ENCODE measurements at regions not wholly inside any gene's neighbourhood (a gene's known extent, or its start where the extent isn't known, plus 50 kb on each side); places are given as distances from the start of the nearest gene placed in this dataset.
A peak's percentile ranks its signal among the peaks of the same experiment; 100 is the strongest.
"Not testable (repeated sequence)": the region's sequence is repeated elsewhere in the genome, so short reads cannot be mapped to it uniquely, and the experiment has no call there.

DNA sequence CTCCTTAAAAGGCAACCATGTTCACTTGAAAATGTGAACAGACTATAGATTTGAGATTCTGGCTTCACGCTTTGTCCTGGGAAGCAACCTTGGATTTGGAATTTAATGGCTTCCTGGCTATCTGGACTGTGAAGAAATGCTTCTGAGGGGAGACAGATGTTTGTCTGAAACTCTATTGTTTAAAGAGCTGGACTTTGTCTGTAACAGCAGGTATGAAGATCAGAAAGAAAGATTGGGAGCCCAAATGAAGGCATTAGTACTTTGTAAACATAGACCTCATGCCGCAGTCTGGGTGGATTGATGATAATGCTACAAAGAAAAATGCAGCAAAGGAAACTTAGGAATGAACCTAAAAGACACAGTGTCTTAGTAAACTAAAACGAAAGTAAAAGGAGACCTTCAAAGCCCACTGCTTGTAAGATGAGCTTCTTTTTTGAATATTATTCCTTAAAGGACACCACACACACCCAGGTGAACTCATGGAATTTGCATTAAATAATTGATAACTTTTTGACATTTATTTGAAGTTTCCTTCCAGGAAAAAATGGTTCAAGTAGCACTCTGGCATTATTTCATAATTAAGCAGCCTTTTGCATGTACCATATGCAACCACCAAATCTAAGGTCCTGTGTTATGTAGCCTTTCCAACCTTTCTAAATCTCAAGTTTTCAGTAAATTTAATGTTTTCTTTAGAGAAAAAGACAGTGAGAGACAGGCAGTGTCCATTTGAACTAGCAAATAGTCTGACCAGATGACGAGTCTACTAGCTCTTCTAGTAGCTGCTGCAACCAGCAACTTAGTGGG is 119.9 kb downstream of the SPDYE17 start:
- peak overlapping the region; percentile 20 to 43 (median 28) for H3K4me3 ChIP-seq
- WGBS = 17% methylated on average over 4 of the region's 4 CpGs

DNA sequence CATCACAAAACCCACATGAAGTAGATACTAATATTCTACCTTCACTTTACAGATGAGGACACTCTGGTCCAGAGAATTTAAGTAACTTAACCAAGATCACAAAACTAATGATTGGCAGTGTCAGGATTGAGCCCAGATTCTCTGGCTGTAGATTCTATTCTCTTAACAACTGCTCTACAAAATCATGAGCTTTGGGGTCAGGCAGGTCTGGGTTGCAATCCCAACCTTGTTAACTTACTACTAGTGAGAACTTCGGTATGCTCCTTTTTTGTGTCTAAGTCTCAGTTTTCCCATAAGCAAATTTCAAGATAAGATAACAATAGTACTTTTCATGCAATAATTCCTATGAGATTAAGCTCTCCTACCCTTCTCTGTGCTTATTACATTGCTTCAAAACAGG is 127.5 kb downstream of the SPDYE17 start:
- H3K9me3 ChIP-seq; H3K27ac ChIP-seq (replicated peaks in 1 of 4); H3K4me3 ChIP-seq; H3K27me3 ChIP-seq; intact Hi-C loops (cut with DNase I); DNase-seq (ENCODE audit: extremely low spot score); H3K36me3 ChIP-seq; H3K4me1 ChIP-seq: not testable (repeated sequence)
- WGBS = no CpG with 5 or more reads among the region's 1 CpG

More for the DNA sequence above, 119.9 kb downstream of the SPDYE17 start:
- H3K36me3 ChIP-seq; intact Hi-C loops (cut with DNase I); DNase-seq (ENCODE audit: extremely low spot score); H3K27me3 ChIP-seq; H3K9me3 ChIP-seq: not testable (repeated sequence)
- peaks cover 3 to 29% (median 11%) of the 10 kb centered on the region in 4 donors for H3K4me1 ChIP-seq
- H3K27ac ChIP-seq (replicated peaks in 1 of 4) = peak overlapping the region; percentile 6 to 48 (median 32)

DNA sequence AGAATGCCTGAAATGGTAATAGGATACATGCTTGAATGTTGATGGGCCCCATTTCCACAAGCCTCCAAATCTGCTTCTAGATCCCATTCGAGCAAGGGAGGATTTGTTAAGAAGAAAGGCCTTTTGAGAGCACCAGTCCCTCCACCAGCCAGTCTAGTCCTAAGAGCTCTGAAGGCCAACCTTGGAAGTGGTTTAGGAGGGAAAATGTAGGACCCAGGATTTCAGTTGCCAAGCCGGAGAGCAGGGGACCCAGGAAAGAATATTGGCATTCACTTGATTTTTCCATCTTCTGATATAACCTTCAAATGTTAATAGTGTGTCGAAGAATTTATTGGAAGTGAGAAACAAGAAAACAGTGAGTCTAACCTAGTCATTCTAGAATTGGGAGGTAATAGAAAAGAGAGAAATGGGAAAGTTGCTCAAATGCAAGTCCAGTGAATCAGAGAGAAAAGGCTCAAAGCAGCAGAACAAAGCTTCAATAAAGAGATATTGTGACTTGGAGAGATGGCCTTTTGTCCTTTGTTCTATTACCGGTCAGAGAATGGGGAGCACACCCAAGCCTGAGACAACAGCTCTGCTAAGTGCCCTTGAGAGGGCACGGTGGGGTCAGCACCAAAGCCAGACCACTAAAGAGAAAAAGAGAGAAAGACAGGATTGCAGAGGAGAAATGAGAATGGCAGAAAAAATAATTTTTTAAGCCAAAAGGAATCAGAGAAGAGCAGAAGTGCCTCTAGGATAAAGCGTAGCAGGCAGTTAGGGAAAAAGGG is 130.0 kb downstream of the SPDYE17 start:
- intact Hi-C loops (cut with DNase I); H3K27me3 ChIP-seq; H3K4me3 ChIP-seq; DNase-seq (ENCODE audit: extremely low spot score); H3K9me3 ChIP-seq; H3K4me1 ChIP-seq; H3K27ac ChIP-seq (replicated peaks in 1 of 4); H3K36me3 ChIP-seq: not testable (repeated sequence)
- 86% methylated on average over 5 of the region's 6 CpGs for WGBS

DNA sequence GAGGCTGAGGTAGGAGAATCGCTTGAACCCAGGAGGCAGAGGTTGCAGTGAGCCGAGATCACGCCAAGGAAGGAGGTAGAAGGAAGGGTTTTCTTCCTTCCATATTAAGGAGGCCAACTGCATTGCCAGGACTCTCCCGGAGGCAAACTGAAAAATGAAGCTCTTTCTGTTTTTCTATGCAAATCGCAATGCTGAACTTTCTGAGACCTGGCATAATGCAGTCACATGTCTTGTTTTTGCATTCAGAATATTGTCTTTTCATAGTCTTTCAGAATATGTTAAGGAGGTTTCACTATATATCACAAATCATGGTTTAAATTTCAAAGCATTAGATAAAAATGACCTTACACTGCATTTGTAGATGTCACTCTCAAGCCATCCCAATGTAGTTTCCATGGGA is 133.4 kb downstream of the SPDYE17 start:
- DNase-seq (ENCODE audit: extremely low spot score); H3K4me3 ChIP-seq; H3K36me3 ChIP-seq; H3K27me3 ChIP-seq; intact Hi-C loops (cut with DNase I); H3K4me1 ChIP-seq; H3K27ac ChIP-seq (replicated peaks in 1 of 4); H3K9me3 ChIP-seq: not testable (repeated sequence)
- 88% methylated on average over 4 of the region's 5 CpGs for WGBS

DNA sequence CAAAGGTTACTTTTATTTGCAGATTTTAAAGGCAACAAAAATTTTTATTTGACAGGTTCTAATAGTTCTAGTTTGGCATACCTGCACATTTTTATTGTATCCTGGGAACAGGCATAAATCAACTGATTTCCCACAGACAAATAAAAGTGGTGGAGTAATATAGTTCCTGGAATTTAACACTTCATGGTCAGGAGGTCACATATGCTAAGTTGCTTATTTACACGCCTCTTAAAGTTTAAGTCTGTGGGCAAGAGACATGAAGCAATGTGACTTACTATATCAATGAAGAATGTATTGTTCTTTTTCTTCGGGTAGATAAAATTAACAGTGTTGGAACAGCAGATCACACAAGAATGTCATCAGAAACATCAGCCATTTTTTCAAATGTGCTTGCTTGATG is 135.2 kb downstream of the SPDYE17 start:
- H3K27ac ChIP-seq (replicated peaks in 1 of 4); H3K4me1 ChIP-seq; DNase-seq (ENCODE audit: extremely low spot score); H3K36me3 ChIP-seq; H3K9me3 ChIP-seq; H3K4me3 ChIP-seq; H3K27me3 ChIP-seq; intact Hi-C loops (cut with DNase I): not testable (repeated sequence)
- WGBS = 30% methylated on average over 2 of the region's 2 CpGs

DNA sequence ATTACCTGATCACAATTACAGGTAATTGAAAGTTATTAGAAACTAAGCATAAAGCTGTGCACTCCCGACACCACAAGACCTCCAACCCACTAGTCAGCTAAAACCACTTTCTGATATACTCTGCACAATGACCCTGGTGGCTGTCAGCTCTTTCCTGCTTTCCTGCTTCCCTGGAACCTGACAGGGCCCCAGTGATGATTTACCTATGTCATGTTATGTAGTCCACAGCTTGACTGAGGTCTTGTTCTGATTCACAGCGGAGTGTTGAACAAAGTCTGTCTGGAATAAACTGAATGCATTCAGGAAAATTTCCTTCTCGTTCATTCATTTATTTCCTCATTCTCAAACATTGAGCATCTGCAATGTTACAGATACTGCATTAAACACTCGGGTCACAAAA is 136.5 kb downstream of the SPDYE17 start:
- intact Hi-C loops (cut with DNase I); H3K4me3 ChIP-seq; H3K27ac ChIP-seq (replicated peaks in 1 of 4); H3K27me3 ChIP-seq; DNase-seq (ENCODE audit: extremely low spot score); H3K9me3 ChIP-seq; H3K36me3 ChIP-seq; H3K4me1 ChIP-seq: not testable (repeated sequence)
- 78% methylated on average over 4 of the region's 4 CpGs for WGBS

DNA sequence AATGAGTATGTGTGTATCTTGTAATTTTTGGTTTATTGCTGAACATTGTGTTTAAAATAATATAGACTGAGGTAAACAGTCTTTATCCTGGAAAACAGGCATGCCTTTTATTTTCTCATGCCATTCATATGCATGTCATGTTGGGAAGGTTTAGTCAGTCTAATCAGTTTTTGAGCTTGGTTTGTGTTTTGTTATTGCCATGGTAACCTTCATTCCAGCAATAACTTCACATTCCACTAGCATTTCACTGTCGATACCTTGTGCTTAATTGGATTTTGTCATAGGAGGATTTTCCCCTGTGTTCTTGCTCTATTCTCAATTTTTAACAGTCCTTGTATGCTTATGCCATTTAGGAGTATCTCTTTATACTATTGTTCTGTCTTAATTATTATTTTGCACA is 140.4 kb downstream of the SPDYE17 start:
- H3K9me3 ChIP-seq; H3K4me1 ChIP-seq; intact Hi-C loops (cut with DNase I); DNase-seq (ENCODE audit: extremely low spot score); H3K27ac ChIP-seq (replicated peaks in 1 of 4); H3K36me3 ChIP-seq; H3K4me3 ChIP-seq; H3K27me3 ChIP-seq: not testable (repeated sequence)
- 36% methylated on average over 1 of the region's 1 CpG for WGBS

DNA sequence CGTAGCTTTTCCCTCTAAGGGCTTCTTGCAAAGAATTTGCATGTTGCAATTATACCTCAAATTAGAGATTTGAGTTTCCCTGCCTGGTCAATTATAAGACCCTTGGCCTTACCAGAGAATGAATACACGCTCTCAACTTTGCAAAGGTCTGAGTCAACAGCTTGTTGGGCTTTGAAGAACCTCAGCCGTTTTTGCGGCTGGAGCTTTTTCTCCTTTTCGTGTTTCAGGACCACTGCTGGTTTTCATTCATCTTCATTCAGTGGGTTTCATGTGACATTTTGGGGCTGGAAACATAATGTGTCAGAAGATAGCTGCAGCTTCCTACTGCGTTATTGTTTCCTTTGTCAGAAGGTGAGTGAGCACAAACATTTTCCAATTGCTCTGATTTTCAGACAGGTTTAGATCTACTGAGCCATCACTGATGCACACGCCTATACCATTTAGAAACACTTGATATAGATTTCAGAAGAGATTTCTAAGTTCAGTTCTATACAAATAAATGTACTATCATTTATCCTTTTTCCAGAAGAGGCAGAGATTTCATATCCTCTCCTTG is 152.3 kb downstream of the SPDYE17 start:
- DNase-seq (ENCODE audit: extremely low spot score); H3K4me1 ChIP-seq; intact Hi-C loops (cut with DNase I); H3K9me3 ChIP-seq; H3K27ac ChIP-seq (replicated peaks in 1 of 4); H3K36me3 ChIP-seq; H3K27me3 ChIP-seq; H3K4me3 ChIP-seq: not testable (repeated sequence)
- whole genome bisulfite sequencing = 79% methylated on average over 5 of the region's 7 CpGs

DNA sequence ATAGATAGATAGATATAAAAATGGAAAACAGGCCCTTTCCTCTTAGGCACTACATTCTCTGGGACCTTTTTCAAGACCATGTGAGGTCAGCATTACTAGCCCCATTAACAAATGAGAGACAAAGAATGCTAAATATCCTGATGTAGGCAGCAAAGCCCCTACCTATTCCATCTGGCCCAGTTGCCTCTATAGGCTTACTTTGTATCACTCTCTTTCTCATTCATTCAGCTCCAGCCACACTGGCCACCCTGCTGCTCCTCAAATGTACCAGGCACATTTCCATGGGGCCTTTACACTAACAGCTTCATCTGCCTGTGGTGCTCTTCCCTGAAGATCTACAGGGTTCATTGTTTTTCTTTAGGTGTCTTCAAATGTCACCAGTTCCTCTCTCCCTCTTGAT is 156.4 kb downstream of the SPDYE17 start:
- intact Hi-C loops (cut with DNase I); H3K36me3 ChIP-seq; H3K9me3 ChIP-seq; H3K4me3 ChIP-seq; H3K27ac ChIP-seq (replicated peaks in 1 of 4); H3K27me3 ChIP-seq; H3K4me1 ChIP-seq; DNase-seq (ENCODE audit: extremely low spot score): not testable (repeated sequence)

DNA sequence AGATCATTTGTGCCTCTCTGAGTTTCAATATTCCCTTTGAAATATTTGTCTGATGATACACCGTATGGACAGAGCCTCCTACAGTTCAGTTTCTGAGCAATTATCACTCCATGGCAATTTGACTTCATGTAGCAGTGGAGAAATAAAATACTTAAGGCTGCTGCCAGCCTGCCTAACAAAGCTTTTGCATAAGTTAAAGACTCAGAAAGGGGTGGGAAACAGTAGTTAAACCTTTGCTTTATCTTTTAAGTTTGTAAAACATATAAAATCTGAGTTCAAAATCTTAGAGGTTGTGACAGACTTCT is 161.7 kb downstream of the SPDYE17 start:
- H3K27me3 ChIP-seq; H3K27ac ChIP-seq (replicated peaks in 1 of 4); H3K9me3 ChIP-seq; H3K4me1 ChIP-seq; H3K4me3 ChIP-seq; intact Hi-C loops (cut with DNase I); H3K36me3 ChIP-seq; DNase-seq (ENCODE audit: extremely low spot score): not testable (repeated sequence)
- WGBS = no CpG with 5 or more reads among the region's 1 CpG

DNA sequence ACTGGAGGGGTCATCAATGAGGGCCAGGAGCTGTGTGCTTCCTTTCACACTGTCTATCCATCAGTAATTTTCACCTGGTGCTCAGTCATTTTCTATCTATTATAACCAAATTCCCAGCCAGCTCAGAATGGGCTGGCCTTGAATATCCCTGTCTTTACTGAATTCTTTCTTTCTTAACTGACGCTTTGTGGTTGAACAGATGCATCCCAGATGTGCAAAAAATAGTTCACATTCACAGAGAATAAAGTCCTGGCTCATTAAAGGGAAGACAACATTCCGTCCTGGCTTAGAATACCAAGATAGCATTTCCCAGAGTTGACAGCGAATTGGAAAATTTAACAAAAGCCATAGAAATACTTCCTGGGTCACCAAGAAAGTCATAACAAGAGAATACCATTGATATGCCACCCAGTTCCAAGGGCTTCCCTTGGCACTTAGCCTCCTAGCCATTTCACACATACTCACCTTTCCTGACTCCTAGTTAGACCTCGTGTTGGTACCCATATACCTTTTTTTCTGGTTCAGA is 164.7 kb downstream of the SPDYE17 start:
- H3K27ac ChIP-seq (replicated peaks in 1 of 4); DNase-seq (ENCODE audit: extremely low spot score); H3K27me3 ChIP-seq; H3K9me3 ChIP-seq; H3K4me3 ChIP-seq; H3K4me1 ChIP-seq; intact Hi-C loops (cut with DNase I); H3K36me3 ChIP-seq: not testable (repeated sequence)
- 74% methylated on average over 3 of the region's 4 CpGs for WGBS

DNA sequence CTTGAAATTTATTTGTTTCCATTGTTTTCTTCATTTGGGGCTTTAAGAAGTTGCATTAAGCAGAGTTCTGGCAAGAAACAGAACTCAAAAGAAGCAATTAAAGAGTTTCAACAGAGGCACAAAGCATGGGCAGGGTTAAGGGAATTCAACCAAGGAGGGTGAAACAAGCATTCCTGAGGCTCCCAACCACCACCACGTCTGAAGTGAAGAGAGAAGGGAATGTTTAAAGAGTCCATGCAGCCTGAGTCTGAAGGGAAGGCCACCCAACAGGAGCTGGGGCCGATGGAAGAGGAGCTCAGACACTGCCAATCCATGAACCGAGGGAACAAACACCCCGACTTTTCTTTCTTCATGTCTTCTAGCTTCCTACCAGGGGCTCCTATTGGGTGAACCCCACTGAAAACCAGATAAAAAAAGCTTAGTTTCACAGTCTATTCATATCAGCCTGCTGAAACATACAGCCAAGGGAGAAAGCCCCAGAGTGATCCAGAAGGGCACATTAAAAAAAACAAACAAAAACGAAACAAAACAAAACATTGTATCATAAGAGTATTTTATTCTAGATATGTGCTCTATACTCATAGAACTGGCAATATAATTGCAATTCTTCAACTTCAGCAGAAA is 168.9 kb downstream of the SPDYE17 start:
- intact Hi-C loops (cut with DNase I); H3K36me3 ChIP-seq; H3K27ac ChIP-seq (replicated peaks in 1 of 4); H3K27me3 ChIP-seq; DNase-seq (ENCODE audit: extremely low spot score); H3K4me1 ChIP-seq; H3K9me3 ChIP-seq; H3K4me3 ChIP-seq: not testable (repeated sequence)
- WGBS = 57% methylated on average over 1 of the region's 5 CpGs

Data from esophagus muscularis mucosa (tissue), 4 donors.